Right cardiac atrium (tissue), 5 donors: ENCODE measurements at regions not wholly inside any gene's neighbourhood (a gene's known extent, or its start where the extent isn't known, plus 50 kb on each side); places are given as distances from the start of the nearest gene placed in this dataset.
"Not testable (repeated sequence)": the region's sequence is repeated elsewhere in the genome, so short reads cannot be mapped to it uniquely, and the experiment has no call there.

Source experiments
- ATAC-seq, 2 donors: fragments of 200-7000 bp; cut with Tn5 transposase; one replicate each; pipeline versions ENCODE4 v1.8.0 to v1.9.1; 2020; ENCODE audit warnings: moderate library complexity in 2 of 2, mild to moderate bottlenecking in 1 of 2
- DNase-seq, 3 donors: peaks; one replicate each; pipeline ENCODE4 v3.0.0-alpha.2; 2020
- H3K27ac ChIP-seq: one replicate; pipeline ENCODE4 v1.5.1; 2013; ENCODE audit warnings: mild to moderate bottlenecking, low read length, control low read depth, moderate library complexity
- H3K27me3 ChIP-seq: one replicate; pipeline ENCODE4 v1.6.1; 2013; ENCODE audit not compliant: control insufficient read depth, insufficient read depth
- H3K4me1 ChIP-seq: one replicate; pipeline ENCODE4 v1.6.1; 2013; ENCODE audit warnings: low read length; ENCODE audit not compliant: control insufficient read depth, insufficient read depth
- H3K4me3 ChIP-seq: one replicate; pipeline ENCODE4 v1.5.1; 2013; ENCODE audit warnings: low read length, control low read depth
- H3K9me3 ChIP-seq: one replicate; pipeline ENCODE4 v1.6.1; 2013; ENCODE audit warnings: low read length; ENCODE audit not compliant: control insufficient read depth
- WGBS: extraction: QIAGEN DNeasy Blood & Tissue Kit; methylation state at CpG from one replicate; pipeline ENCODE4 v1.1.7; 2013; 5-methylcytosine and 5-hydroxymethylcytosine counted together
- intact Hi-C, 4 donors: fragments of 100-400 bp; cut with DNase I; formaldehyde crosslinking; loops; one replicate each; pipeline versions ENCODE4 v1.11.0 to v1.14.0; 2022 to 2023
- donor health status: healthy with polysubstance abuse.
- donor health status: DM: no; HTN: yes; CAD: no.
- donor health status: DM: no; HTN: no; CAD: no.
- donor health status: DM: no; HTN: yes; CAD: no; lungs with severe emphysema.
- donor health status: DM: yes; HTN: yes; CAD: no.

DNA sequence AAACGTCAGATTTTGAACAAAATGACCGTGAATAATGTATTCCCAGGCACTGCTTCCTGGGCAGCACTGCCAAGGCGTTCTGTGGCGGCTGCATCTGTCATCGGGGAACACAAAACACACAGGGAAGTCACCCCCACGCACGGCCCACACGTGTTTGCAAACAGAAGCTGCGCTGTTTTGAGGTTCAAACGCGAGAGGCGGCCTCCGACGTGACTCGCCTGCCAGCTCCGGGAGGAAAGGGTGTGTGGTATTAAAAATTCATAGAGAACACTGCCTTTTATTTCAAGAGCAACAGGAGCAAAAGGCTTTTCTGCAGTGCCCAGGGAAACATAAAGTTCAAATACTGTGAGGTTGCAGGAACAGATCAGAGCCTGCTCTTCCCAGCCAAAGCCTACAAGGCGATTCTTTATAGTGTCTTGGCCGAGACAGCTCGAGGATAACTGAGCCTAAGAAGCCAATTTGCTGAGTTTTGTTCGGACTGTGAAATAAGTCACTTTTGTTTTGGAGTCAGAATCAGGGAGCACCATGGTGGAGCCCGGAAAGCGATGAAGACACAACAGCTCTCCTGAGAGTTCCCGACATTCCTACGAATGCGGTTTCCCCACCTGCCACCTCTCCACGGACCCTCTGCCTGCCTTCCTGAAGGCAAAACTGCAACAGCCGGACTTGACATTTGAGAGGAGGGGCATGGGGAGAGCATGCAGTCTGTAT, 115.3 kb upstream of the IRX2 start:
- no peaks in the 10 kb centered on the region for H3K4me1 ChIP-seq
- DNase-seq (no peak), ATAC-seq (no peak)
- no peak overlapping the region for H3K27ac ChIP-seq
- H3K9me3 ChIP-seq: peaks cover 11% of the 10 kb centered on the region
- no peaks in the 10 kb centered on the region for H3K27me3 ChIP-seq
- 80% methylated on average over 27 of the region's 27 CpGs for WGBS
- intact Hi-C loops: no loop called here
- no peak overlapping the region for H3K4me3 ChIP-seq

DNA sequence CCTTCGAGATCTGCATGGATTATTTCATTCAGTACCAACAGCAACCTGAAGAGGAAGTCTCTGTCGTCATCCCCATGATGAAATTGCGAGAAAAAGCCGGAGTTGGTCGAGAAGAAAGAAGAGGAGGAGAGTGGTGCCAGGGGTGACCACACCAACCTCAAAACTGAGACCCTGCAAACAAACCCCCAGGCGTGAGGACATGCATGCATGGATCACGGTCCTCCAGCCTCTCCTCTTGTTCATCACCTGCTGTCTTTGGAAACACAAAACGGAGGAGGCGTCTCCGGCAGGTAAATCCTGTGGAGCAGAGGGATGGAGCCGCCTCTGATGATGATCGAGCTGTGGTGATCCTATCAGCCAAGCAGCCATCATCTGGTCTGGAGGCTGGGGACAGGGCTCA, 114.4 kb upstream of the IRX2 start:
- peaks cover 11% of the 10 kb centered on the region for H3K9me3 ChIP-seq
- WGBS: 87% methylated on average over 12 of the region's 12 CpGs
- intact Hi-C loops: no loop called here
- ATAC-seq: no peak
- no peak for DNase-seq
- no peaks in the 10 kb centered on the region for H3K4me1 ChIP-seq
- H3K4me3 ChIP-seq: no peak overlapping the region
- no peaks in the 10 kb centered on the region for H3K27me3 ChIP-seq
- H3K27ac ChIP-seq: no peak overlapping the region

DNA sequence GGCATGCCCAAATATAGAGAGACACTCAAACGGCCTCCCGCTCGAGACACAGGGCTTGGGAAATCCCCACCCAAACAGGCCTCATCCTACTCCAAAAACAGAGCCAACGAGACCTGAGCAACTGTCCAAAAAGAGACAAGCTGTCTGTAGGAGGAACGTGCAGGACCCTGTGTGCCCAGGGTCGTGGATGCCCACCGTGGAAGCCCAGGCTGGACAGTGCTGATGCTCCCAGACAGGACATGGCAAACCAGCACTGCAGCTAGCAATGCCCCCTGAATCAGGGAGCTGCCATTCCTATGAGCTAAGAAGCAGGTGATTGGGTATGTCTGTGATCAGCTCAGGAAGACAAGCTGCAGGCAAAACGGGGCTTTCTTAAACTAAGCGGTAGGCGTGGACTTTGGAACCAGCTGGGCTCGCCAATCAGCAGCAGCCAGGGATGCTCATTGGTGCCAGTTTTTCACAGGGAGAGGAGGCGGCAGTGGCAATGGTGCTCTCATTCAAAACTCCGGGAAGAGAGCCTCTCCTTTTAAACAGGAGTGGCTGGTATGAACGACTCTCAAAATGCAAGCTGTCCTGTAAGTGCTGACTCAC, 113.1 kb upstream of the IRX2 start:
- ATAC-seq: no peak
- intact Hi-C loops: no loop called here
- Histone ChIP-seq H3K4me3 (no peak overlapping the region), H3K27ac (no peak overlapping the region), H3K4me1 (no peaks in the 10 kb centered on the region), H3K9me3 (peaks cover 9% of the 10 kb centered on the region), H3K27me3 (no peaks in the 10 kb centered on the region)
- no peak for DNase-seq
- WGBS: 70% methylated on average over 14 of the region's 14 CpGs

DNA sequence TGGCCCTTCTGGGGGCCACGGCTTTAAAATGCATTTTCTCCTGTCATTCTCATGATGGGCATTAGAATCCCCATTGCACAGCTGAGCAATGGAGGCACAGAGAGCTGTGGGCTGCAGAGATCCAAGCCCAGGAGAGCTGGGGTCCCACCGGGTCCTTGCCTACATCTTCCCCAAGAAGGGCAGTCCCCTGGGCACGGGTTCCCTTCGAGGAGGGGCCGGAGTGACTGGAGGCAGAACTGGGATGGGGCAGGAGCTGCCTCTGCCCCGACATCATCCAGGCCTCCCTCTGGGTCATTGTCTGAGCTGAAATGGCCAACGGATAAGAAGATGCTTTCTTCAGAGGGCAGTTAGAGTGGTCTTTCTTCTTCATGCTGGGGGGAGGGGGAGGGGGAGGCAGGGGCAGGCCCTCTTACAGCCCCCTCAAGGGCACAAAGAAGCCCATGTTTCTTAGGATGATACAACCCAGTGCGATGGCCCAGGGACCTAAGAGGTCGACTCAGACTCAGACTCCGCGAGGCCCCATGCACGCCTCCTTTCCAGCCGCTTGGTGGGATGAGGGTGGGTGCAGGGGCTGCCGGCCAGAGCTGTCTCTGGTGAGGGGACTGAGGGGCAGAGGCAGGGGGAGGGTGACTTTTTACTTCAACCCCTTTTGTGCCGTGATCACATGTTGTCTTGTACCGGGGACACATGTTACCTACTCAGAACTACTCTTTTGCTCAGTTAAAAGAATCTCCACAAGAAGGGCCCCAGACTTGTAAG, 112.4 kb upstream of the IRX2 start:
- intact Hi-C loops: no loop called here
- Histone ChIP-seq H3K4me3 (no peak overlapping the region), H3K27ac (no peak overlapping the region), H3K27me3 (no peaks in the 10 kb centered on the region), H3K9me3 (peaks cover 6% of the 10 kb centered on the region), H3K4me1 (no peaks in the 10 kb centered on the region)
- ATAC-seq (no peak), DNase-seq (no peak)
- WGBS: 82% methylated on average over 16 of the region's 16 CpGs

DNA sequence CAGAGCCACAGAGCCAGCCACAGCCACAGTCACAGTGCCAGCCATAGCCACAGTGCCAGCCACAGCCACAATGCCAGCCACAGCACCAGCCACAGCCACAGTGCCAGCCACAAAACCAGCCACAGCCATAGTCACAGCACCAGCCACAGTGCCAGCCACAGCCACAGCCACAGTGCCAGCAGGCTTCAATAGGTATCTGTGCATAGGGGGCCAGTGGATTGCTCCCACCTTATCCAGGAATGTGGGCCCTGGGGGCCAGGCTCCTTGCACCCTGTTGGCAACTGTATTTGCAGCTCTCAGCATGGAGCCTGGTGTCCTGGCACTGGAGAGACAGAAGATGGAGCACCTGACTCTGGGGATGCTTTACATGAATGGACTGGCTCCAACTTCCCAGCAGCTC, 111.7 kb upstream of the IRX2 start:
- intact Hi-C loops: no loop called here
- Histone ChIP-seq H3K9me3 (peaks cover 6% of the 10 kb centered on the region), H3K4me3 (no peak overlapping the region), H3K27me3 (no peaks in the 10 kb centered on the region), H3K27ac (no peak overlapping the region), H3K4me1 (no peaks in the 10 kb centered on the region)
- ATAC-seq: no peak
- no peak for DNase-seq

DNA sequence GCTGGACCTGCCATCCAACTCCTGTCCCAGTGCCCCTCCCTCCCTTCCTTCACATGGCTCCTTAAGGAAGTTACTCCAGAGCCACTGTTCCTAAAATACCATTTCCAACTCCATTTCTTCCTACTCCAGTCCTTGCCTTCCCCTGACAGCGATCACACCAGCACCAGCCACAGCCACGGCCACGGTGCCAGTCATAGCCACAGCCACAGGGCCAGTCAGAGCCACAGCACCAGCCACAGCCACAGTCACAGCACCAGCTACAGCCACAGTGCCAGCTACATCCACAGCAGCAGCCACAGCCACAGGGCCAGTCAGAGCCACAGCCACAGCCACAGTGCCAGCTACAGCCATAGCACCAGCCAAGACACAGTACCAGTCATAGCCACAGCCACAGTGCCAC, 110.7 kb upstream of the IRX2 start:
- H3K4me1 ChIP-seq, ATAC-seq, intact Hi-C loops, H3K27me3 ChIP-seq, DNase-seq, H3K27ac ChIP-seq, H3K4me3 ChIP-seq: not testable (repeated sequence)
- H3K9me3 ChIP-seq: peaks cover 10% of the 10 kb centered on the region
- 95% methylated on average over 3 of the region's 3 CpGs for WGBS

DNA sequence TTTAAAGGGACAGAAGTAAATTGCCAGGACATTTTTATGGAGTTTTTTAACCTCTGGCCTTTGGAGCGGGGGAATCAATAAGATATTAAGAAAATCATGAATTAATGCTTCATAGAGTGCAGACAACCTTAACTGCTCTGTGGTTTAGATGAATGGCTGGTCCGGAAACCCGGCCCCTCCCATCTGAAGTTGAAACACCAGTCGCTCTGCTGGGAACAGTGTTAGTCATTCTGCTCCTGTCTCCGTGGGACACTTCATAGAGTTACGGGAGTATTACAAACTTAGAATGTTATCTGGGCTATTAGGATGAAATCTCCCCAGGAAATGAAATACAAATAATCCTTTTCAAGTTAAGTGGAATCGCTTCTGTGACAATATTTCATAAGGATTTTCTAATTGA, 110.1 kb upstream of the IRX2 start:
- Histone ChIP-seq H3K4me3 (no peak overlapping the region), H3K4me1 (no peaks in the 10 kb centered on the region), H3K27me3 (no peaks in the 10 kb centered on the region), H3K9me3 (peaks cover 10% of the 10 kb centered on the region), H3K27ac (no peak overlapping the region)
- intact Hi-C loops: no loop called here
- no peak for DNase-seq
- ATAC-seq: no peak
- WGBS: 64% methylated on average over 7 of the region's 7 CpGs

DNA sequence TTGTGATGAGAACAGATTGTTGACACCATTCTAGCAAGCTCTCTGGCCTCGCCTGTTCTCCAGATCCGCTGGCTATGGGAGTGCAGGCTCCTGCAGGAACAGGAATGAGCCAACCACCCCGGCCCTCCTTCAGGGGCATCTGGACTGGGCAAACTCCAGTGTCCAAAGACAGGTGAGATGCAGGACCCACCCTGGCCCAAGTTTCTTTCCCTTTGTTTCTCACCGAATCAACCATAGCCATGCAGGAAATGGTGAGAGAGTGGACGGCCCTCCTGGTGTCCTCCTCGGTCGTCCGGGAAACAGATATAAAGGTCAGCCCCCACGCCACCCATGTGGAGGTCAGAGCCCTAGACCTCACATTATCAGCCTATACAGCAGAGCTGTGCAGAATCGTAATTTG, 108.6 kb upstream of the IRX2 start:
- H3K9me3 ChIP-seq: peaks cover 5% of the 10 kb centered on the region
- H3K4me1 ChIP-seq: no peaks in the 10 kb centered on the region
- ATAC-seq (no peak), DNase-seq (no peak)
- no peaks in the 10 kb centered on the region for H3K27me3 ChIP-seq
- H3K4me3 ChIP-seq: no peak overlapping the region
- 39% methylated on average over 10 of the region's 10 CpGs for WGBS
- intact Hi-C loops: no loop called here
- H3K27ac ChIP-seq: no peak overlapping the region

DNA sequence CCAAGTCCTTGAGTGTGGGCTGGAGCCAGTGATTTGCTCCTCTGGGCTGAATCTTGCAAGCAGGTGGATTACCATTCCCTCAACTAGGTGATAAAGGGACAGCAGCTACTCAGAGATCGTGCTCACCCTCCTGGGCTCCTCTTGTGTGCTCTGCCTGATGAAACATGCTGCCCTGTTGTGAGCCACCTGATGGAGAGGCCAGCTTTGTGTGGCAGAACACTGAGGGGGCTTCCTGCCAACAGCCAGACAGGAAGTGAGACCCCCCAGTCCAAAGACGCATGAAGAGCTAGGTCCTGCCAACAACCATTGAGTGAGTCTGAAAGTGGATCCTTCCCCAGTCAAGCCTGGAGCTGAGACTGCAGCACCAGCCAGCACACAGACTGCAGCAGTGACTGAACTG, 106.4 kb upstream of the IRX2 start:
- no peak overlapping the region for H3K4me3 ChIP-seq
- no peaks in the 10 kb centered on the region for H3K4me1 ChIP-seq
- no peak for ATAC-seq
- DNase-seq: no peak
- intact Hi-C loops: no loop called here
- H3K27me3 ChIP-seq: no peaks in the 10 kb centered on the region
- peaks cover 5% of the 10 kb centered on the region for H3K9me3 ChIP-seq
- 48% methylated on average over 2 of the region's 2 CpGs for WGBS
- no peak overlapping the region for H3K27ac ChIP-seq

DNA sequence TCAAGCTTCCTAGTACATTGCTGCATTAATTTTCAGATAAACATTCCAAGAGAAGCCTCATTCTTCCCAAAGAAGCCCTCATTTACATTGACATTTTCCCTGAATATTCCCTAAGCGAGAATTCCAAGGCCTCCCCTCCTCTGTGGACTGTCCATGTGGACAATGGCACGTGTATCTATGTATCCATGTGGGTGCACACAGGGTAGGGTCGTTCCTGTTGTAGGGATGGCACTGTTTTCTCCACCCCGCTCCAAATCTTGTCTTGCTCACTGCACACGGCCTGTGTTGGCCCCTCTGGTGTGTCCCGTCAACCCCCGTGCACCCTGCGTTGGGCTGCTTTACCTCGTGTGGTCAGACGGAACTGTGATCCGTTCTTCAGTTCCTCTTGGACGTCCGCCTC, 104.7 kb upstream of the IRX2 start:
- Histone ChIP-seq H3K4me1 (no peaks in the 10 kb centered on the region), H3K4me3 (no peak overlapping the region), H3K9me3 (peaks cover 5% of the 10 kb centered on the region), H3K27me3 (no peaks in the 10 kb centered on the region), H3K27ac (no peak overlapping the region)
- intact Hi-C loops: no loop called here
- ATAC-seq (no peak), DNase-seq (no peak)
- WGBS: 86% methylated on average over 13 of the region's 13 CpGs

DNA sequence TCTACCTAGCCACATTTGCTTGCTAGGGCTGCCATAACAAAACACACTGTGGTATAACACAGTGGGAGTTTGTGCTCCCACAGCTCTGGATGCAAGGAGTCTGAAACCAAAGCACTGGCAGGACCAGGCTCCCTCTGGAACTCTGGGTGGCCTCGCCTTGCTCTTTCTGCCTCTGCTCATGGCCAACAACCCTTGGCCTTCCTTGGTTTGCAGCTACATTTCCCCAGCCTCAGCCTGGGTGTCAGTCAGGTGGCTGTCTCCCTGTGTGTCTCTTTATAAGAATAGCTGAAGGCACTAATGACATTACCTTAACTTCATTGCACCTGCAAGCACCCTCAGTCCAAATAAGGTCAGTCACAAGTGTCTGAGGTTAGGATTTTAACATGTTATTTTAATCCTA, 101.0 kb upstream of the IRX2 start:
- Histone ChIP-seq H3K4me3 (no peak overlapping the region), H3K27me3 (no peaks in the 10 kb centered on the region), H3K27ac (no peak overlapping the region), H3K9me3 (no peaks in the 10 kb centered on the region), H3K4me1 (no peaks in the 10 kb centered on the region)
- intact Hi-C loops: no loop called here
- ATAC-seq: no peak
- WGBS: 70% methylated on average over 1 of the region's 1 CpG
- DNase-seq: no peak
